ENCODE measurements at regions not wholly inside any gene's neighbourhood (a gene's known extent, or its start where the extent isn't known, plus 50 kb on each side); places are given as distances from the start of the nearest gene placed in this dataset.

DNA sequence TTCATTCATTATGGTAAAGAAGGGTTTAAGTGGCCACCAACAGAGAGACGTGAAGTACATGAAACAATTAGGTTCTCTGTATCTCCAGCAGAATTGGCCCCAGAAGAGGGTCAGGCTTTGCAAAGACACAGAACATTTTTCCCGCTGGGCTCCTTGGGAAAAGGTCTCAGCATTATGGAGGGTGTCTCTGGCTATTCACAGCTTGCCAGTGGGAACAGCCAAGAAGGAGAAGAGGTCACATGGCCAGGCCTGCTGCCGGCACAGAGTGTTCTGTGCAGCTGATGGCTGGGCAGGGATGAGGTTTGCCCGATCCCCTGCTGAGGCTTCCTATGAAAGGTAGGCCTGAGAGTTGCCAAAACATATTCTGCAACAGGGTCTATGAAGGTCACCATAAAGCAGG, 77.8 kb upstream of the LPP start:
- no peak for TF ChIP-seq CTCF (IDR thresholded peaks at IDR 0.05)
- TF ChIP-seq EZH2 (IDR thresholded peaks at IDR 0.05; ENCODE audit: borderline replicate concordance, insufficient read depth, low read depth, low read length, poor library complexity, severe bottlenecking): no peak

All from B cell (primary cell).